H9 (cell line): ENCODE measurements at regions not wholly inside any gene's neighbourhood (a gene's known extent, or its start where the extent isn't known, plus 50 kb on each side); places are given as distances from the start of the nearest gene placed in this dataset.

Experiments used
- DNase-seq: peaks from one replicate; pipeline ENCODE4 v3.0.0-alpha.2; 2017
- H2AFZ ChIP-seq: one replicate; pipeline ENCODE4 v1.6.1; 2013; ENCODE audit warnings: mild to moderate bottlenecking, low read length, control low read depth, moderate library complexity
- H2AK5ac ChIP-seq: 2 replicates; pipeline ENCODE4 v1.6.1; 2013; ENCODE audit warnings: low read length, control low read depth, mixed read lengths; ENCODE audit not compliant: insufficient read length
- H2BK120ac ChIP-seq: one replicate; pipeline ENCODE4 v1.6.1; 2013; ENCODE audit warnings: low read depth, mild to moderate bottlenecking, low read length, control low read depth, inconsistent platforms; ENCODE audit not compliant: poor library complexity, severe bottlenecking
- H2BK12ac ChIP-seq: 2 replicates; pipeline ENCODE4 v1.6.1; 2013; ENCODE audit warnings: low read length, control low read depth, mixed read lengths, low read depth; ENCODE audit not compliant: insufficient read length
- H2BK15ac ChIP-seq: 2 replicates; pipeline ENCODE4 v1.6.1; 2013; ENCODE audit warnings: low read depth, low read length, control low read depth
- H2BK20ac ChIP-seq: one replicate; pipeline ENCODE4 v1.6.1; 2013; ENCODE audit warnings: low read depth, mild to moderate bottlenecking, low read length, control low read depth, inconsistent platforms; ENCODE audit not compliant: poor library complexity, severe bottlenecking
- H2BK5ac ChIP-seq: 2 replicates; pipeline ENCODE4 v1.6.1; 2013; ENCODE audit warnings: low read length, control low read depth, mixed read lengths; ENCODE audit not compliant: insufficient read length
- H3K14ac ChIP-seq: 2 replicates; pipeline ENCODE4 v1.6.1; 2013; ENCODE audit warnings: low read length, control low read depth; ENCODE audit not compliant: insufficient read depth
- H3K18ac ChIP-seq: 2 replicates; pipeline ENCODE4 v1.6.1; 2013; ENCODE audit warnings: low read depth, mild to moderate bottlenecking, mixed read lengths, low read length, control low read depth; ENCODE audit not compliant: insufficient read length
- H3K23ac ChIP-seq: 2 replicates; pipeline ENCODE4 v1.6.1; 2013; ENCODE audit warnings: low read length, control low read depth, mixed read lengths, low read depth; ENCODE audit not compliant: insufficient read length
- H3K23me2 ChIP-seq: 2 replicates; pipeline ENCODE4 v1.6.1; 2013; ENCODE audit warnings: low read depth, mild to moderate bottlenecking, mixed read lengths, low read length, control low read depth; ENCODE audit not compliant: insufficient read length, poor library complexity, severe bottlenecking
- H3K27ac ChIP-seq: 2 replicates; pipeline ENCODE4 v1.5.1; 2013; ENCODE audit warnings: low read length, control low read depth, mixed read lengths, low read depth; ENCODE audit not compliant: insufficient read length
- H3K27me3 ChIP-seq: 2 replicates; pipeline ENCODE4 v1.6.1; 2013; ENCODE audit warnings: low read length, control low read depth, inconsistent platforms; ENCODE audit not compliant: insufficient read depth
- H3K4ac ChIP-seq: 2 replicates; pipeline ENCODE4 v1.6.1; 2013; ENCODE audit warnings: low read depth, mild to moderate bottlenecking, control low read depth, inconsistent platforms, low read length, moderate library complexity
- H3K4me1 ChIP-seq: 2 replicates; pipeline ENCODE4 v1.6.1; 2013; ENCODE audit warnings: low read length, control low read depth, inconsistent platforms; ENCODE audit not compliant: insufficient read depth
- H3K4me2 ChIP-seq: 2 replicates; pipeline ENCODE4 v1.6.1; 2013; ENCODE audit warnings: low read length, control low read depth, mixed read lengths; ENCODE audit not compliant: insufficient read length, insufficient read depth
- H3K56ac ChIP-seq: 2 replicates; pipeline ENCODE4 v1.6.1; 2013; ENCODE audit warnings: low read depth, mild to moderate bottlenecking, mixed read lengths, low read length, control low read depth; ENCODE audit not compliant: insufficient read length
- H3K79me1 ChIP-seq: 2 replicates; pipeline ENCODE4 v1.6.1; 2013; ENCODE audit warnings: low read depth, mild to moderate bottlenecking, moderate library complexity, low read length, control low read depth, inconsistent platforms; ENCODE audit not compliant: insufficient read depth, poor library complexity, severe bottlenecking
- H3K79me2 ChIP-seq: 2 replicates; pipeline ENCODE4 v1.6.1; 2013; ENCODE audit warnings: low read length, control low read depth, inconsistent platforms; ENCODE audit not compliant: insufficient read depth
- H3K9ac ChIP-seq: 2 replicates; pipeline ENCODE4 v1.6.1; 2013; ENCODE audit warnings: low read length, control low read depth, mixed read lengths; ENCODE audit not compliant: insufficient read length; ENCODE audit errors: extremely low read depth
- H3K9me3 ChIP-seq: one replicate; pipeline ENCODE4 v1.6.1; 2013; ENCODE audit warnings: low read depth, low read length, inconsistent platforms; ENCODE audit not compliant: control insufficient read depth
- H3T11ph ChIP-seq: one replicate; pipeline ENCODE4 v1.6.1; 2013; ENCODE audit warnings: mild to moderate bottlenecking, low read length, control low read depth, inconsistent platforms
- H4K20me1 ChIP-seq: one replicate; pipeline ENCODE4 v1.6.1; 2013; ENCODE audit not compliant: control insufficient read depth, insufficient read length, insufficient read depth
- H4K5ac ChIP-seq: 2 replicates; pipeline ENCODE4 v1.6.1; 2013; ENCODE audit warnings: low read depth, mild to moderate bottlenecking, mixed read lengths, low read length, control low read depth; ENCODE audit not compliant: insufficient read length
- H4K8ac ChIP-seq: replicated peaks from 2 replicates; pipeline ENCODE4 v1.6.1; 2013; ENCODE audit warnings: low read length, control low read depth, mixed read lengths, low read depth; ENCODE audit not compliant: insufficient read length
- H4K91ac ChIP-seq: 2 replicates; pipeline ENCODE4 v1.6.1; 2013; ENCODE audit warnings: low read depth, mild to moderate bottlenecking, moderate library complexity, mixed read lengths, low read length, control low read depth; ENCODE audit not compliant: insufficient read length
- H3K27ac Mint-ChIP-seq, 3 experiments: 2 replicates in 2 of 3; 3 replicates in 1 of 3; pipeline ENCODE4 v1.8.0; 2020 to 2021; ENCODE audit warnings: mixed read lengths in 3 of 3, mild to moderate bottlenecking in 1 of 3, moderate library complexity in 1 of 3
- H3K27me3 Mint-ChIP-seq: 2 replicates; pipeline ENCODE4 v1.8.0; 2021; ENCODE audit warnings: low read depth, mild to moderate bottlenecking, moderate library complexity, mixed read lengths
- H3K36me3 Mint-ChIP-seq, 3 experiments: 2 replicates in 2 of 3; 3 replicates in 1 of 3; pipeline ENCODE4 v1.8.0; 2020 to 2021; ENCODE audit warnings: low read depth in 3 of 3, mixed read lengths in 3 of 3; ENCODE audit not compliant: insufficient read depth in 1 of 3
- H3K4me1 Mint-ChIP-seq, 2 experiments: 2 replicates each; pipeline ENCODE4 v1.8.0; 2020; ENCODE audit warnings: mixed read lengths in 2 of 2
- H3K4me3 Mint-ChIP-seq, 2 experiments: 2 replicates in 1 of 2; 3 replicates in 1 of 2; pipeline ENCODE4 v1.8.0; 2020 to 2021; ENCODE audit warnings: mild to moderate bottlenecking in 2 of 2, mixed read lengths in 2 of 2, moderate library complexity in 1 of 2
- H3K9me3 Mint-ChIP-seq, 2 experiments: 2 replicates in 1 of 2; 3 replicates in 1 of 2; pipeline ENCODE4 v1.8.0; 2020; ENCODE audit warnings: mild to moderate bottlenecking in 2 of 2, mixed read lengths in 2 of 2, moderate library complexity in 1 of 2
- WGBS: extraction: QIAGEN DNeasy Blood & Tissue Kit; methylation state at CpG from one replicate; pipeline ENCODE4 v1.1.7; 2013; ENCODE audit warnings: missing lambda C conversion rate, low lambda C conversion rate, mixed read lengths; ENCODE audit not compliant: insufficient read length; ENCODE audit errors: extremely low coverage; 5-methylcytosine and 5-hydroxymethylcytosine counted together
- TF ChIP-seq, protein P1 (sequence below): fragments of 200-600 bp; sonication (generic); conservative IDR thresholded peaks from 3 replicates; pipeline ENCODE4 v1.8.0; 2021; ENCODE audit warnings: antibody characterized with exemption, mild to moderate bottlenecking

DNA sequence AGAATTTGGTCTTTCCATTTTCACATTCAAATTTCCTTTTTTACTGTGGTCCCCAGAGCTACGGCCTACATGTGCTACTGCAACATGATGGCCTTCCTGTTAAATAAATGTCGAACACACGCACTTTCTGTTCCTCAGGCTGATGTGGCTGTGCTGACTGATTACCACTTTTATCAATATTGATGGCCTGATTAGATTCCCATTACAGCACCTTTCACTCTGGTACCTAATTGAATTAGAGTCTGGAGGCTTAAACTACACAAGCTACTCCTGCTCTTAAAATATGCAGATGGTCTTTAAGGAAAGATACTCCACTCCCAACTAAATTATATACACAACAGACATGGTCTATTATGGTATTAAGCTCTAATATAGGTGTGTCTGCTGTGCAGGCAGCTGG, 301.6 kb downstream of the FRK start:
- Mint-ChIP-seq H3K27ac (no peak overlapping the region; a peak in 1 of 7 replicates), H3K36me3 (no peaks in the 10 kb centered on the region), H3K4me3 (no peak overlapping the region), H3K27me3 (no peaks in the 10 kb centered on the region), H3K9me3 (no peaks in the 10 kb centered on the region), H3K4me1 (no peaks in the 10 kb centered on the region)
- Histone ChIP-seq H3K18ac (no peak overlapping the region), H3K79me1 (no peaks in the 10 kb centered on the region), H3K9ac (no peak overlapping the region), H2BK20ac (no peak overlapping the region), H3T11ph (no peak overlapping the region), H3K27ac (no peak overlapping the region), H4K5ac (no peak overlapping the region), H3K56ac (no peak overlapping the region), H2BK15ac (no peak overlapping the region), H4K8ac (no peak overlapping the region), H2BK120ac (no peak overlapping the region), H4K91ac (no peak overlapping the region), H2BK5ac (no peak overlapping the region), H2BK12ac (no peak overlapping the region), H2AFZ (no peak overlapping the region), H3K9me3 (no peaks in the 10 kb centered on the region), H3K79me2 (no peaks in the 10 kb centered on the region), H3K23ac (no peak overlapping the region), H3K4me1 (no peaks in the 10 kb centered on the region), H4K20me1 (no peaks in the 10 kb centered on the region), H3K23me2 (no peaks in the 10 kb centered on the region), H3K14ac (no peak overlapping the region), H3K4ac (no peak overlapping the region), H3K27me3 (no peaks in the 10 kb centered on the region), H3K4me2 (no peak overlapping the region), H2AK5ac (no peak overlapping the region)
- DNase-seq: no peak
- no CpG with 5 or more reads among the region's 3 CpGs for WGBS
- TF ChIP-seq, protein P1, sequence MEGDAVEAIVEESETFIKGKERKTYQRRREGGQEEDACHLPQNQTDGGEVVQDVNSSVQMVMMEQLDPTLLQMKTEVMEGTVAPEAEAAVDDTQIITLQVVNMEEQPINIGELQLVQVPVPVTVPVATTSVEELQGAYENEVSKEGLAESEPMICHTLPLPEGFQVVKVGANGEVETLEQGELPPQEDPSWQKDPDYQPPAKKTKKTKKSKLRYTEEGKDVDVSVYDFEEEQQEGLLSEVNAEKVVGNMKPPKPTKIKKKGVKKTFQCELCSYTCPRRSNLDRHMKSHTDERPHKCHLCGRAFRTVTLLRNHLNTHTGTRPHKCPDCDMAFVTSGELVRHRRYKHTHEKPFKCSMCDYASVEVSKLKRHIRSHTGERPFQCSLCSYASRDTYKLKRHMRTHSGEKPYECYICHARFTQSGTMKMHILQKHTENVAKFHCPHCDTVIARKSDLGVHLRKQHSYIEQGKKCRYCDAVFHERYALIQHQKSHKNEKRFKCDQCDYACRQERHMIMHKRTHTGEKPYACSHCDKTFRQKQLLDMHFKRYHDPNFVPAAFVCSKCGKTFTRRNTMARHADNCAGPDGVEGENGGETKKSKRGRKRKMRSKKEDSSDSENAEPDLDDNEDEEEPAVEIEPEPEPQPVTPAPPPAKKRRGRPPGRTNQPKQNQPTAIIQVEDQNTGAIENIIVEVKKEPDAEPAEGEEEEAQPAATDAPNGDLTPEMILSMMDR: no peak
